ENCODE measurements at regions not wholly inside any gene's neighbourhood (a gene's known extent, or its start where the extent isn't known, plus 50 kb on each side); places are given as distances from the start of the nearest gene placed in this dataset.

- DNase-seq (ENCODE audit: low read depth in 2 of 2) = no peak
Observed at GRCh38 chr5:2206293-2207108, 323.8 kb upstream of the IRX4 start.

- no peak for DNase-seq (ENCODE audit: low read depth in 2 of 2)
Observed at GRCh38 chr5:2205596-2206226, 323.0 kb upstream of the IRX4 start.

- DNase-seq (ENCODE audit: low read depth in 2 of 2) = no peak
Observed at GRCh38 chr5:2205185-2205585, 322.5 kb upstream of the IRX4 start.

- no peak for DNase-seq (ENCODE audit: low read depth in 2 of 2)
Observed at GRCh38 chr5:2204366-2205184, 321.9 kb upstream of the IRX4 start.

GRCh38 chr5:2203774-2204173 is 321.0 kb upstream of the IRX4 start:
- DNase-seq (ENCODE audit: low read depth in 2 of 2) = no peak

- no peak for DNase-seq (ENCODE audit: low read depth in 2 of 2)
Observed at GRCh38 chr5:2201832-2202231, 319.1 kb upstream of the IRX4 start.

- DNase-seq (ENCODE audit: low read depth in 2 of 2) = no peak
Observed at GRCh38 chr5:2201421-2201820, 318.7 kb upstream of the IRX4 start.

- no peak for DNase-seq (ENCODE audit: low read depth in 2 of 2)
Observed at GRCh38 chr5:2201011-2201410, 318.3 kb upstream of the IRX4 start.

- no peak for DNase-seq (ENCODE audit: low read depth in 2 of 2)
Observed at GRCh38 chr5:2200261-2200950, 317.7 kb upstream of the IRX4 start.

GRCh38 chr5:2199697-2200096 is 317.0 kb upstream of the IRX4 start:
- DNase-seq (ENCODE audit: low read depth in 2 of 2) = no peak

GRCh38 chr5:2196989-2197619 is 314.4 kb upstream of the IRX4 start:
- no peak for DNase-seq (ENCODE audit: low read depth in 2 of 2)

- no peak for DNase-seq (ENCODE audit: low read depth in 2 of 2)
Observed at GRCh38 chr5:2196416-2196815, 313.7 kb upstream of the IRX4 start.

- no peak for DNase-seq (ENCODE audit: low read depth in 2 of 2)
Observed at GRCh38 chr5:2194949-2195348, 312.2 kb upstream of the IRX4 start.

GRCh38 chr5:2194236-2194555 is 311.5 kb upstream of the IRX4 start:
- DNase-seq (ENCODE audit: low read depth in 2 of 2) = no peak

GRCh38 chr5:2193542-2194235 is 311.0 kb upstream of the IRX4 start:
- DNase-seq (ENCODE audit: low read depth in 2 of 2) = no peak

GRCh38 chr5:2193142-2193541 is 310.4 kb upstream of the IRX4 start:
- no peak for DNase-seq (ENCODE audit: low read depth in 2 of 2)

GRCh38 chr5:2192496-2192895 is 309.8 kb upstream of the IRX4 start:
- DNase-seq (ENCODE audit: low read depth in 2 of 2) = no peak

- DNase-seq (ENCODE audit: low read depth in 2 of 2) = no peak
Observed at GRCh38 chr5:2191972-2192371, 309.2 kb upstream of the IRX4 start.

GRCh38 chr5:2190549-2190948 is 307.8 kb upstream of the IRX4 start:
- DNase-seq (ENCODE audit: low read depth in 2 of 2) = no peak

GRCh38 chr5:2188661-2189060 is 305.9 kb upstream of the IRX4 start:
- no peak for DNase-seq (ENCODE audit: low read depth in 2 of 2)

- DNase-seq (ENCODE audit: low read depth in 2 of 2) = no peak
Observed at GRCh38 chr5:2188137-2188536, 305.4 kb upstream of the IRX4 start.
